ENCODE measurements at regions not wholly inside any gene's neighbourhood (a gene's known extent, or its start where the extent isn't known, plus 50 kb on each side); places are given as distances from the start of the nearest gene placed in this dataset.

DNA sequence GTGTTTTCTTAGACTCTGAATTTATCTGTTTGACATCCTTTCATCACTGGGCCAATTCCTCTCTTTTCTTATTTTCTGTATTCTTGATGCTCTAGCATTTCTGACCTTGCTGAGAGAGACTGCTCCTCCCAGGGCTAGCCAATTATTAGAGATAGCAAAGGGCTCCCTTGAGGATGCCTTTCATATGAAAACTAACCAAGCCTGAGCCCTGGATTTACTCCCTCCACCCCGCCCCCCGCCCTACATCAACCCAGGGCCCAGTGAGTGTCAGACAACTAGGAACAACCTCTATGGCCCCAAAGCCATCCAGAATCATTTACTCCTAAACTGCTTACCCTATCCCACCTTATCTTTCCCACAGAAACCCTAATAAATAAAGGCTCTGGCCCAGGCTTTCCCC lies 69.7 kb upstream of the LARS2 start:
- Mint-ChIP-seq H3K36me3 (no peaks in the 10 kb centered on the region), H3K9me3 (peaks cover 0 to 3% (median 0%) of the 10 kb centered on the region in 7 donors), H3K27ac (no peak overlapping the region), H3K4me3 (no peak overlapping the region), H3K27me3 (peaks cover 4 to 26% (median 19%) of the 10 kb centered on the region in 3 donors), H3K4me1 (no peaks in the 10 kb centered on the region)
- DNase-seq (no peak), ATAC-seq (ENCODE audit: low read depth in 2 of 2) (no peak)

- H3K27ac Mint-ChIP-seq = no peak overlapping the region
- H3K27me3 Mint-ChIP-seq = peaks cover 4 to 24% (median 19%) of the 10 kb centered on the region in 3 donors
- H3K9me3 Mint-ChIP-seq = peaks cover 0 to 3% (median 0%) of the 10 kb centered on the region in 7 donors
- H3K4me1 Mint-ChIP-seq = no peaks in the 10 kb centered on the region
- H3K36me3 Mint-ChIP-seq = no peaks in the 10 kb centered on the region
- DNase-seq = no peak
- ATAC-seq (ENCODE audit: low read depth in 2 of 2) = no peak
- no peak overlapping the region for H3K4me3 Mint-ChIP-seq
These were observed 69.0 kb upstream of the LARS2 start for GRCh38 chr3:45319231-45319995.

- DNase-seq (no peak), ATAC-seq (ENCODE audit: low read depth in 2 of 2) (no peak)
- peaks cover 0 to 3% (median 0%) of the 10 kb centered on the region in 7 donors for H3K9me3 Mint-ChIP-seq
- no peaks in the 10 kb centered on the region for H3K4me1 Mint-ChIP-seq
- no peak overlapping the region for H3K4me3 Mint-ChIP-seq
- H3K27me3 Mint-ChIP-seq = peaks cover 4 to 24% (median 18%) of the 10 kb centered on the region in 3 donors
- H3K27ac Mint-ChIP-seq = no peak overlapping the region
- H3K36me3 Mint-ChIP-seq = no peaks in the 10 kb centered on the region
These were observed 68.4 kb upstream of the LARS2 start for GRCh38 chr3:45319996-45320305.

DNA sequence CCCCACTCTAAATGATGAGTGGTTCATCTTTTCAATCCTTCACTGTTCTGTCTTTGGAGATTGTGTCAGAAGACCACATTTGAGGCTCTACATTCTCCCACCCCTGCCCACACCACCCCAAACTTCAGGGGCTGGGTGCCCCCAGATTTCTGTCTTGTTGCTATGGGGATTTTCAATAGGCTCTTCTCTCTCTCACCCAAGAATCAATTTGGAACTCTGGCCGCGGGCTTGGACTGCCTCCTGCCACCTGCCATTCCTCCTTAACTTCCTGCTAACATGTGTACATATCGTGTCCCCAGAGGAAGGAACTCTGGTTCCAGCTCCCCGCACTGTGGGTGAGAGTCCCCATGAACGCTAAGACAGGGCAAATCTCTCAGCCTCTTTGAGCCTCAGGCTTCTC lies 67.4 kb upstream of the LARS2 start:
- Mint-ChIP-seq H3K4me1 (no peaks in the 10 kb centered on the region), H3K36me3 (no peaks in the 10 kb centered on the region), H3K27ac (peak overlapping the region in 1 of 6 donors; percentile 82), H3K9me3 (peaks cover 0 to 3% (median 0%) of the 10 kb centered on the region in 7 donors), H3K4me3 (no peak overlapping the region), H3K27me3 (peaks cover 0 to 23% (median 16%) of the 10 kb centered on the region in 3 donors)
- ATAC-seq (ENCODE audit: low read depth in 2 of 2) (no peak), DNase-seq (no peak)

GRCh38 chr3:45321607-45322391 lies 66.6 kb upstream of the LARS2 start:
- DNase-seq (no peak), ATAC-seq (ENCODE audit: low read depth in 2 of 2) (no peak)
- peaks cover 0 to 3% (median 0%) of the 10 kb centered on the region in 7 donors for H3K9me3 Mint-ChIP-seq
- H3K36me3 Mint-ChIP-seq = no peaks in the 10 kb centered on the region
- H3K27ac Mint-ChIP-seq = no peak overlapping the region
- H3K27me3 Mint-ChIP-seq = peaks cover 0 to 25% (median 24%) of the 10 kb centered on the region in 3 donors
- H3K4me1 Mint-ChIP-seq = no peaks in the 10 kb centered on the region
- H3K4me3 Mint-ChIP-seq = no peak overlapping the region

GRCh38 chr3:45322616-45323015 lies 65.8 kb upstream of the LARS2 start:
- peaks cover 0 to 3% (median 0%) of the 10 kb centered on the region in 7 donors for H3K9me3 Mint-ChIP-seq
- no peak for ATAC-seq (ENCODE audit: low read depth in 2 of 2)

GRCh38 chr3:45325676-45326075 lies 62.7 kb upstream of the LARS2 start:
- Mint-ChIP-seq H3K36me3 (no peaks in the 10 kb centered on the region), H3K27me3 (peaks cover 14 to 32% (median 29%) of the 10 kb centered on the region in 3 donors), H3K4me3 (no peak overlapping the region), H3K4me1 (no peaks in the 10 kb centered on the region), H3K9me3 (peaks cover 0 to 3% (median 0%) of the 10 kb centered on the region in 7 donors), H3K27ac (no peak overlapping the region)
- DNase-seq (no peak), ATAC-seq (ENCODE audit: low read depth in 2 of 2) (no peak)

More at GRCh38 chr3:45322616-45323015, 65.8 kb upstream of the LARS2 start:
- H3K4me3 Mint-ChIP-seq = no peak overlapping the region
- H3K36me3 Mint-ChIP-seq = no peaks in the 10 kb centered on the region
- no peak overlapping the region for H3K27ac Mint-ChIP-seq
- DNase-seq = no peak
- peaks cover 3 to 24% (median 23%) of the 10 kb centered on the region in 3 donors for H3K27me3 Mint-ChIP-seq
- H3K4me1 Mint-ChIP-seq = no peaks in the 10 kb centered on the region

DNA sequence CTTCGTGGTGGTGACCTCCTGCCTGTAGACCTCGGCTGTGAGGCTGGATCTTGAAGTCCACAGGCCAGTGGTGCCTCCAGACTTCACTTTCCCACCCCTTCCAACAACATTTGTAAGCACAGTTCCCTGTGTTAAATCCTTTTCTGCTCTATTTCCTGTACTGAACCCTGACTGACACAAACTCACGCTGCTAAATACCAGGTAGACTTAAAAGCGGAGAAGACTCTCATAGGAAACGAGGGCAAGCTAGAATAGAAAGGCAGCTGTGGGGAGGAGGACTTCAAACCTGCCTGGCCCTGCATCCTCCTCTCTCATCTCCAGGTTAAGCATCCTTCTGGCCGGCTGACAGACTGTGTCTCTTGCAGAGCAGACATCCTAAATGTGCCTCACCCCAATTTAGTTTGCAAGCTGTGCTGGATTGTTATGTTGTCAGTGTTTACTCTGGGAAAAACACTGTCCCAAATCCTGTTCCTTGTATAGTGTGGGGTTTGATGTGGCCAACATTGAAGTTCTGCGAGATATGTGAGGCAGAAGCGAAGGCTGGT lies 58.5 kb upstream of the LARS2 start:
- H3K36me3 Mint-ChIP-seq = peaks cover 0 to 2% of the 10 kb centered on the region in 2 donors
- ATAC-seq (ENCODE audit: low read depth in 2 of 2) = no peak
- H3K27me3 Mint-ChIP-seq = peaks cover 21 to 40% (median 28%) of the 10 kb centered on the region in 3 donors
- no peaks in the 10 kb centered on the region for H3K4me1 Mint-ChIP-seq
- H3K9me3 Mint-ChIP-seq = no peaks in the 10 kb centered on the region
- no peak for DNase-seq
- no peak overlapping the region for H3K4me3 Mint-ChIP-seq
- H3K27ac Mint-ChIP-seq = no peak overlapping the region

DNA sequence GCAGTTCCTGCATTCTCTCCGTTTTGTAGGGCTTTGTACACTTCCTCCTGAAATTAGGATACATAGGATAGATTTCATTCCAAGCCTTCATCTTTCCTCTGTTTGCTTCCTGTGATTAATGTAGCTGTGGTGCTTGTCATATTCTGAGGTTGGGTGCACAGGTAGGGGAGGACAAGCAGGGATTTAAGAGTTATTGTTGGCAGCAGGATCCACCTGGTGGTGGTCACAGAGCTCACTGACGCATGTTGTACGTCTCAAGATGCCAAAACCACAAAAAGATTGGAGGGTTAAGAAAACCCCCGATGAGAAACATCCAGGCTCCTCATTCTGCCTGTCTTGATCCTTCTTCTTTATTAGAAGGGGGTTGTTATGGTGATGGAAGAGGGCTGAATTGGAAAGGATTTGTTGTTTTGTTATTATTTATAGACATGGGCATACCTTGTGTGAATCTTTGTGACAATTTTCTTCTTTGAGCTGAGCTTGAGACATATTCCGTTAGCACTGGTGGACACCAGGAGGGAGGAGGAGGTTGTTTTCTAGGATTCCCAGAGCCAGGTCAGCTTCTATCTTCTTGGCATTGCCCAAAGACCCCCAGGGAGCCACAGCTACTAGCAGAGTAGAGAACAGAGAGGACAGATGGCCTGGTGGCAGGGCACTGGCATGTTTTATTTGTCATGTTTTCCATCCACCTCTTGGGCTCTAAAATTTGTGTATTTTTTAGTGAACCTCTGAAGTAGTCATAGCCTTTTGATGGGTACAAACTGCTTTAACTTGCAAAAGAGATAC lies 57.7 kb upstream of the LARS2 start:
- Mint-ChIP-seq H3K4me3 (no peak overlapping the region), H3K9me3 (no peaks in the 10 kb centered on the region), H3K4me1 (no peaks in the 10 kb centered on the region), H3K36me3 (peaks cover 0 to 5% of the 10 kb centered on the region in 2 donors), H3K27ac (peak overlapping the region in 1 of 6 donors; percentile 16), H3K27me3 (peaks cover 24 to 47% (median 36%) of the 10 kb centered on the region in 3 donors)
- no peak for ATAC-seq (ENCODE audit: low read depth in 2 of 2)
- DNase-seq = no peak

DNA sequence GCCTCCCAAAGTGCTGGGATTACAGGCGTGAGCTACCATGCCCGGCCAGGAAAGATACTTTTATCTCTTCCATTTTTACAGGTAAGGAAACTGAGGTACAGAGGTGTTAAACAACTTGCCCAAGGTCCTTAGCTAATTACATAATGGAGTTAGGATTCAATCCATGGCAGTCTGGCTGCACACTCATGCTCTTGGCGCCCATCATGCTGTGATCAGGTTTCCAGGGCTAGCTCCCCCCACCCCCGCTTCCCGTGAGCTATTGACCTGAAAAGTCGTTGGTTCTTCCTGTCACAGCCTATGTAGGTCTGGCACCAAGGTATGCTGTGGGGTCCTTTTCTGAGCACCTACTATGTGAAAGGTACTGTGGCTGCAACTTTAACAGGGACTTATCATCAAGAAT lies 55.9 kb upstream of the LARS2 start:
- peaks cover 21 to 39% (median 32%) of the 10 kb centered on the region in 3 donors for H3K27me3 Mint-ChIP-seq
- no peaks in the 10 kb centered on the region for H3K9me3 Mint-ChIP-seq
- H3K4me1 Mint-ChIP-seq = no peaks in the 10 kb centered on the region
- ATAC-seq (ENCODE audit: low read depth in 2 of 2) = no peak
- no peak for DNase-seq
- H3K27ac Mint-ChIP-seq = no peak overlapping the region
- H3K4me3 Mint-ChIP-seq = no peak overlapping the region
- H3K36me3 Mint-ChIP-seq = peaks cover 0 to 5% of the 10 kb centered on the region in 2 donors

- no peaks in the 10 kb centered on the region for H3K9me3 Mint-ChIP-seq
- H3K27me3 Mint-ChIP-seq = peaks cover 21 to 39% (median 32%) of the 10 kb centered on the region in 3 donors
- peaks cover 0 to 5% of the 10 kb centered on the region in 2 donors for H3K36me3 Mint-ChIP-seq
- no peak for DNase-seq
- H3K4me3 Mint-ChIP-seq = no peak overlapping the region
- H3K4me1 Mint-ChIP-seq = no peaks in the 10 kb centered on the region
- no peak for ATAC-seq (ENCODE audit: low read depth in 2 of 2)
- no peak overlapping the region for H3K27ac Mint-ChIP-seq
These were observed 55.4 kb upstream of the LARS2 start for GRCh38 chr3:45332901-45333407.

- DNase-seq = no peak
- Mint-ChIP-seq H3K4me1 (no peaks in the 10 kb centered on the region), H3K4me3 (no peak overlapping the region), H3K9me3 (no peaks in the 10 kb centered on the region), H3K36me3 (peaks cover 0 to 5% of the 10 kb centered on the region in 2 donors), H3K27ac (no peak overlapping the region), H3K27me3 (peaks cover 21 to 39% (median 32%) of the 10 kb centered on the region in 3 donors)
- no peak for ATAC-seq (ENCODE audit: low read depth in 2 of 2)
These were observed 54.8 kb upstream of the LARS2 start for GRCh38 chr3:45333549-45333948.
